Nucleus accumbens (tissue), 56 donors: ENCODE measurements at regions not wholly inside any gene's neighbourhood (a gene's known extent, or its start where the extent isn't known, plus 50 kb on each side); places are given as distances from the start of the nearest gene placed in this dataset.
"Not testable (repeated sequence)": the region's sequence is repeated elsewhere in the genome, so short reads cannot be mapped to it uniquely, and the experiment has no call there.

Experiments used
- DNase-seq, 56 donors: peaks; one replicate each; lab custom pipeline; 2025; lab: John Stamatoyannopoulos, UW

GRCh38 chr3:73820896-73821295 lies 196.2 kb upstream of the PDZRN3 start:
- DNase-seq = not testable (repeated sequence)

- DNase-seq = no peak
Observed at GRCh38 chr3:73820431-73820830, 195.7 kb upstream of the PDZRN3 start.

DNA sequence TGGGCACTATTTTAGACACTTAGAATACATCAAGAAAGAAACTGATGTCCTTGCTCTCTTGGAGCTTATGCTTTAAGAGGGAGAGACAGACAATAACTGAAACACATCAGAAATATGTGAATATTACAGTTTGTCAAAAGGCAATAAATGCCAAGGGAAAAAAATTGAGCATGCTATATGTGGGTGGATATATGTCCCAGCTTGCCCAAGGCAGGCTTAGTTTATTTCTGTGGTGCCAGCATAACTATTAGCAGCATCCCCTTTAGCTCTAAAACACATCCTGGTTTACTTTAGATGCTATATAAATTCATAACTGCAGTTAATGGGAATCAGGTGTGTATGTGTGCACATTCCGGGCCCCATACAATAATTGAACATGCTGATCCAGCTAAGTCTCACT lies 191.2 kb upstream of the PDZRN3 start:
- no peak for DNase-seq

DNA sequence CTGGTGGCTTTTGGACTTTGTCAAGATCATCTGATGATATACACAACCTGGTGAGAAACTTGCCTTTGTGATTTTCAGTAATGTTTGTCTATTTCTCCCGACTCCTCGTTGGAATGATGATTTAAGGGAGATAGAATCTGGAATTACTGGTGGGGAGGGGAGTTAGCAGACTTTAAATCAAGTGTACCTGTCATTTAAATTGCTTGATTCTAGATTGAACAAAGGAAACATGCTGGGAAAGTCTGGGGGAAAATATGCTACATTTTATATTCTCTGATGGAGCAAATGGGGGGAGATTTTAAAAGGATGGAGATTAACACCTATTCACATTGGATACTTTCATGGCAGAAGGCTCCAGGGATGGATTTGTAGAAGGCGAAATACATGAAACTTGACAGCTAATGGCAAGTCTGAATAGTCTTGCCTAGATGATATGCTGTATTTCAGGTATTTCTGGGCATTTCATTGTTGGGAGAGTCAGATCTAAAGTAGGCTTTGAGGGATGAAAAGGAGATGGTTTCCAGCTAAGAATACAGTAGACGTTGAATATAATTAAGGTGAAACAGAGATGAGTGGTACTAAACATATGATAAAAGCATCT lies 189.1 kb upstream of the PDZRN3 start:
- no peak for DNase-seq

GRCh38 chr3:73813291-73813690 lies 188.6 kb upstream of the PDZRN3 start:
- DNase-seq = no peak

DNA sequence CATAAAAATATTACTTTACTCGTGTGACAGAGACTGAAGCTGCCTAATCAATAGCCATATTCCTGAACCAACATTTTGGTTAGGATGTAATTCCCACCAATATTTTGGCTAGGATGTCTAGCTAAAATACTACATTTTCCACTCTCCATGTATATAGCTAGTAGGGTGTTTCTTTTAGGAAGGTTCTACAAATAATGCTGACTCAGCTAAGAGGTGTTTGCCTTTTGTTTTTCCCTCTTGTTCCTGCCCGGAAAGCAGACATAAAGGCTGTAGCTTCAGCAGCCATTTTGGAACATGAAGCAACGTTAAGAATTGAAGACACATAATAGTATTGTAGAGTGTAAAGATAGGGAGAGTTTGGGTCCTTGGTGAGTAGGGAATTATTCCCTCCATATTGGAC lies 187.3 kb upstream of the PDZRN3 start:
- DNase-seq = no peak

DNA sequence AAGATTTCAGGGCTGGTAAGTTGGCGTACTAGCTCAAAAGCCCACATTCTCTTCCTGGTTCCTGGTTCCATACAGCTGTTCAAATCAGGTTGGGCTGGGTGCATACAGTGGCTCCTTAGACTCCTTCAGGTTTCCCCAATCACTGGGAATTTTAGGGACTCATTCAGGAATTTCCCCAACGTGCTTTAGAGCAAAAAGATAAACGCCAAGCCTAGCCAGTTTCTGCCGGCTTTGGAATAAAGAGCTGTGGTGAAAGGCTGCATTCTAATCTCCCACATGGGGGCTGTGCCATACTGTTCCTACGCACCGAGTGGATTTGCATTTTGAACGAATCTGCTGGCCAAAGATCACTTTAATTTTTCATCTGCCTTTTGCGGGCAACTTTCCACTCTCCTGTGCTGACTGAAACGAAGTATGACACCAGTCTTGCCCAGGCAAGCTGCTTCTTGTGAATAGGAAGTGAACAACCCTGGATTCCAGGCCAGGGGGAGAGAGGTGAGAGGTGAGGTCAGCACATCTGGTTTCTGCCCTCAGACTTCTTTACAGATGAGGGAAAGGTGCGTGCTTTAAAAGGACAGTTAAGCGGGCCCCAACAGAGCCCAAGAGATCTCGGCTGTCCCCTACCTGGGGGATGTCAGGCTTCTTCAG lies 184.2 kb upstream of the PDZRN3 start:
- no peak for DNase-seq

GRCh38 chr3:73805435-73805834 lies 180.7 kb upstream of the PDZRN3 start:
- DNase-seq = peak in 4 of 56 donors; percentile 2 to 10 (median 3)

GRCh38 chr3:73804204-73804603 lies 179.5 kb upstream of the PDZRN3 start:
- no peak for DNase-seq

GRCh38 chr3:73801444-73801843 lies 176.7 kb upstream of the PDZRN3 start:
- no peak for DNase-seq

DNA sequence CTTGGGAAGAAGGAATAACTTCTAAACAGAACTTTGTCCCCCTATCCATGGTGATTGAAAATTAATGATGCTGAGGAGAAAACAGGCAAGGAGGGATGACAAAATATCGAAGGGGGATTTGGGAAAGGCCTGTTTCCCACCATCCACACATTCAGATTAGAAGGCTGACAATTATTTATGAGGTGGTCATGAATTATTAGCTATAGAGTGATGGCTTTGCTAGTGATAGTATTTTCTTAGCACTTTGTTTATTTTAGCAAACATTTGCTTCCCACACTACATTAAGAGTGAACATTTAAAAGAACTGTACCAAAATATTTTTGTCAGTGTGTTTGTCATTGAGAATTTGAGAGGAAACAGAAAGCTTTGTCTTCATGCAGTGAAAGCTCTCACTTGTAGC lies 172.6 kb upstream of the PDZRN3 start:
- no peak for DNase-seq

DNA sequence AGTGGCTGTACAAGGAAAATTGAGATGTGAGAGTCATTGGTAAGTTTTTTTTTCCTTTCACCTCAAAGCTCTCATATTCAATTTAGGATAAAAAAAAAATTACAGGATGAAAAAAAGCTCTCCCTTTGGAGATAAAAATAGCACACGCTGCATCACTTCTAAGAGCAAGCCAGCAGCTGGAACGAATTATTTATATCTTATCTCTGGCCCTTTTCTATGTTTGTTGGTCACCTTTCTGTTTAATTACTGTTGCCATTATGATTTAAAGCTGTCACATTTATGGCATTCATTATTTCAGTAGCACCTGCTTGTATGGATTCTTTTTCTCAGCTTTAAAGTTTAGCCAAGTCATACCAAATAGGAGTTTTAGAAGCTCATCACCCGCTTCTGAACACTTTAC lies 171.6 kb upstream of the PDZRN3 start:
- DNase-seq = no peak

DNA sequence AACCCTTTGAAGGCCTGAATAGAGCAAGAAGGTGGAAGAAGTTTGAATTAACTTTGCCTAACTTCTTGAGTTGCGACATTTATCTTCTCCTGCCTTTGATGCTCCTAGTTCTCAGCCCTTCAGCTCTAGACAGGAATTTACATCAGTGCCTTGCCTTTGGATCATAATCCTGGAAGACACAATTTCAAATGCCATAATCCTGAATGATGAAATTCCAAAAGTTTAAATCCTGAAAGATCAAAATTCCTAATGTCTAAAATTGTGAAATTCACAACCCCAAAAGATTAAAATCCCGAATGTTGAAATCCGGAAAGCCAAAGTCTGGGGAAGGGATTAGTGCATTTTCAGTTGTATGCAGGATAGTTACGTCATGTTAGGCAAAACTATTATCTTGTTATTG lies 166.6 kb upstream of the PDZRN3 start:
- DNase-seq = no peak

DNA sequence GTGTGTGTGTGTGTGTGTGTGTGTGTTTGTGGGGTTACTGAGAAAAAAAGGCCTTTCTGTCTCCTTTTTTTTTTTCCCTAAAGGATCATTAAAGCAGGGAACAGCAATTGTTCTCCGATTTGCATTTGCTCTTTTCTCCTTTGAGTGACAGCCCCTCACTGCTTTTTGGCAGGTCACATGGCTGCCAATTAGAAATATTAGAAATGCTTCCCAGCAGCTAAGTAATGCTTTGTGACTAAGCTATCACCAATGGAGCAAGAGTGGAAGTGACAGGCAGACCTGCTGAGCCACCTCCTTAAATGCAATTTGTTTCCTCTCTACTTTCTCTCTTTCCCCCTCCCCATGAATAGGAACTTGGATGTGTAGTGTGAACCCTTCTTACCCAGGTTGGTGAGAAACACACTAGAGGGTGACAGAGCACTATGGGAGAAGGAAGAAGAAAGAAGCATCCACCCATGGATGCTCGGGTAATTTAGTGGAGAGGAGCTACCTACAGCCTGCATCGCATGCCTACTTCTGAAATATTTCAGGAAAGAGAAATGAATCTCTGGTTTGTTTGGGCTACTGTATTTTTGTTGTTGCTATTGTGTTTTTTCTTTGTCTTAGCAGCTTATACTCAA lies 165.2 kb upstream of the PDZRN3 start:
- DNase-seq = no peak

- no peak for DNase-seq
Observed at GRCh38 chr3:73787620-73788019, 162.9 kb upstream of the PDZRN3 start.

DNA sequence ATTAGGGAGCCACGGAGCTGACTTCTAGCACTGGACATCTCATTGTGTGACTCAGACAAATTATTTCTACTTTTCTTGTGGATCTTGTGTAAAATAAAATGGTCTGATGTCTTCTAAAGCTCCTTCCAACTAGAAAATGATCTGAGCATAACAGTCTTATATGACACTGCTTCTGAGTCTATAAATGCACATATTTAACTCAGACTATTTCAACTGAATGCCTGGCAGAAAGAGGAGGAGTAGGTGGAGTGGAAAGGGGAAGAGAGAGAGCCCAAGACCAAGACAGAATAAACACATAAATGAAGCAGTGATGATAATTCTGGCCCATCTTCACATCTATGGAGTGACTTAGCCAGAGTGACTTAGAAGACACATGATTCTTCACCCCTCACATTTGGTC lies 162.3 kb upstream of the PDZRN3 start:
- DNase-seq = no peak

GRCh38 chr3:73786321-73786807 lies 161.6 kb upstream of the PDZRN3 start:
- peak in 18 of 56 donors; percentile 1 to 69 (median 10) for DNase-seq

GRCh38 chr3:73784686-73785392 lies 160.1 kb upstream of the PDZRN3 start:
- no peak for DNase-seq

DNA sequence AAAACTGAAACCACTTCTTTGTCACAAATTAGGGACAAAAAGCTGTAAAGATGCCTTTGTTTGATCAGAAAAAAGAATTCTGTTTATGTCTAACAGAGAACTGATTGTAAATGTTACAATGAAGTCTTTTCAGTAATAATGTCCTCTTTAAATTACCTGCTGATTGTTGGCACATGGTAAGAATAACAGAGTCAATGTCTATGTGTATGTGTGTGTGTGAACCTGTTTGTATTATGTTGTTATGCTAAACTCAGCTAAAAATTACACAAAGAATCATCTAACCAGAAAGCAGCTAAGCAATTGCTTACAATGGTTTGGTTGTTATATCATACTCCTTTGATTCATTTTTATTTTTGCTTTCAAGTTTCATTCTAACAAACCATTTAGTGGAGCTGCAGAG lies 159.1 kb upstream of the PDZRN3 start:
- DNase-seq = no peak

GRCh38 chr3:73781541-73781940 lies 156.8 kb upstream of the PDZRN3 start:
- DNase-seq = peak in 40 of 56 donors; percentile 2 to 70 (median 26)

GRCh38 chr3:73774645-73775044 lies 149.9 kb upstream of the PDZRN3 start:
- no peak for DNase-seq
